ENCODE measurements at regions not wholly inside any gene's neighbourhood (a gene's known extent, or its start where the extent isn't known, plus 50 kb on each side); places are given as distances from the start of the nearest gene placed in this dataset.

- Histone ChIP-seq H3K4me1 (ENCODE audit: insufficient read depth, low read length) (peaks cover 14% of the 10 kb centered on the region), H2AFZ (ENCODE audit: low read depth, low read length) (no peak overlapping the region), H3K27me3 (ENCODE audit: insufficient read depth, low read length) (no peaks in the 10 kb centered on the region), H3K36me3 (ENCODE audit: insufficient read depth, low read length) (no peaks in the 10 kb centered on the region), H3K4me3 (ENCODE audit: low read length) (no peak overlapping the region), H3K9me3 (ENCODE audit: low read length) (peaks cover 4% of the 10 kb centered on the region)
These were observed 211.6 kb downstream of the ERCC6L2 start for GRCh38 chr9:96086936-96087571.

GRCh38 chr9:96085491-96086143 is 210.1 kb downstream of the ERCC6L2 start:
- Histone ChIP-seq H3K9me3 (ENCODE audit: low read length) (peaks cover 4% of the 10 kb centered on the region), H3K4me1 (ENCODE audit: insufficient read depth, low read length) (peaks cover 14% of the 10 kb centered on the region), H3K36me3 (ENCODE audit: insufficient read depth, low read length) (no peaks in the 10 kb centered on the region), H3K4me3 (ENCODE audit: low read length) (no peak overlapping the region), H3K27me3 (ENCODE audit: insufficient read depth, low read length) (no peaks in the 10 kb centered on the region), H2AFZ (ENCODE audit: low read depth, low read length) (no peak overlapping the region)

- H3K9me3 ChIP-seq (ENCODE audit: low read length) = peaks cover 4% of the 10 kb centered on the region
- no peaks in the 10 kb centered on the region for H3K27me3 ChIP-seq (ENCODE audit: insufficient read depth, low read length)
- peaks cover 14% of the 10 kb centered on the region for H3K4me1 ChIP-seq (ENCODE audit: insufficient read depth, low read length)
- H2AFZ ChIP-seq (ENCODE audit: low read depth, low read length) = no peak overlapping the region
- H3K36me3 ChIP-seq (ENCODE audit: insufficient read depth, low read length) = no peaks in the 10 kb centered on the region
- H3K4me3 ChIP-seq (ENCODE audit: low read length) = no peak overlapping the region
These were observed 208.8 kb downstream of the ERCC6L2 start for GRCh38 chr9:96084331-96084734.

- peaks cover 16% of the 10 kb centered on the region for H3K4me1 ChIP-seq (ENCODE audit: insufficient read depth, low read length)
- no peaks in the 10 kb centered on the region for H3K27me3 ChIP-seq (ENCODE audit: insufficient read depth, low read length)
- peaks cover 4% of the 10 kb centered on the region for H3K9me3 ChIP-seq (ENCODE audit: low read length)
- no peaks in the 10 kb centered on the region for H3K36me3 ChIP-seq (ENCODE audit: insufficient read depth, low read length)
- no peak overlapping the region for H2AFZ ChIP-seq (ENCODE audit: low read depth, low read length)
- H3K4me3 ChIP-seq (ENCODE audit: low read length) = no peak overlapping the region
These were observed 207.2 kb downstream of the ERCC6L2 start for GRCh38 chr9:96082516-96083232.

GRCh38 chr9:96080364-96080763 is 204.9 kb downstream of the ERCC6L2 start:
- Histone ChIP-seq H3K27me3 (ENCODE audit: insufficient read depth, low read length) (no peaks in the 10 kb centered on the region), H3K36me3 (ENCODE audit: insufficient read depth, low read length) (no peaks in the 10 kb centered on the region), H3K9me3 (ENCODE audit: low read length) (peaks cover 4% of the 10 kb centered on the region), H3K4me3 (ENCODE audit: low read length) (no peak overlapping the region), H2AFZ (ENCODE audit: low read depth, low read length) (no peak overlapping the region), H3K4me1 (ENCODE audit: insufficient read depth, low read length) (peaks cover 6% of the 10 kb centered on the region)

GRCh38 chr9:96079779-96080178 is 204.3 kb downstream of the ERCC6L2 start:
- H3K27me3 ChIP-seq (ENCODE audit: insufficient read depth, low read length) = no peaks in the 10 kb centered on the region
- no peak overlapping the region for H2AFZ ChIP-seq (ENCODE audit: low read depth, low read length)
- H3K9me3 ChIP-seq (ENCODE audit: low read length) = peaks cover 4% of the 10 kb centered on the region
- peaks cover 6% of the 10 kb centered on the region for H3K4me1 ChIP-seq (ENCODE audit: insufficient read depth, low read length)
- H3K4me3 ChIP-seq (ENCODE audit: low read length) = no peak overlapping the region
- H3K36me3 ChIP-seq (ENCODE audit: insufficient read depth, low read length) = no peaks in the 10 kb centered on the region

GRCh38 chr9:96078897-96079490 is 203.5 kb downstream of the ERCC6L2 start:
- peaks cover 6% of the 10 kb centered on the region for H3K4me1 ChIP-seq (ENCODE audit: insufficient read depth, low read length)
- H3K36me3 ChIP-seq (ENCODE audit: insufficient read depth, low read length) = no peaks in the 10 kb centered on the region
- no peak overlapping the region for H2AFZ ChIP-seq (ENCODE audit: low read depth, low read length)
- no peaks in the 10 kb centered on the region for H3K27me3 ChIP-seq (ENCODE audit: insufficient read depth, low read length)
- no peak overlapping the region for H3K4me3 ChIP-seq (ENCODE audit: low read length)
- peaks cover 4% of the 10 kb centered on the region for H3K9me3 ChIP-seq (ENCODE audit: low read length)

- Histone ChIP-seq H3K4me3 (ENCODE audit: low read length) (no peak overlapping the region), H3K9me3 (ENCODE audit: low read length) (no peaks in the 10 kb centered on the region), H3K27me3 (ENCODE audit: insufficient read depth, low read length) (no peaks in the 10 kb centered on the region)
These were observed 200.3 kb downstream of the ERCC6L2 start for GRCh38 chr9:96075757-96076156.

GRCh38 chr9:96075111-96075510 is 199.6 kb downstream of the ERCC6L2 start:
- Histone ChIP-seq H3K27me3 (ENCODE audit: insufficient read depth, low read length) (no peaks in the 10 kb centered on the region), H2AFZ (ENCODE audit: low read depth, low read length) (no peak overlapping the region), H3K36me3 (ENCODE audit: insufficient read depth, low read length) (no peaks in the 10 kb centered on the region), H3K9me3 (ENCODE audit: low read length) (no peaks in the 10 kb centered on the region), H3K4me3 (ENCODE audit: low read length) (no peak overlapping the region), H3K4me1 (ENCODE audit: insufficient read depth, low read length) (peaks cover 9% of the 10 kb centered on the region)

More at GRCh38 chr9:96075757-96076156, 200.3 kb downstream of the ERCC6L2 start:
- H2AFZ ChIP-seq (ENCODE audit: low read depth, low read length) = no peak overlapping the region
- H3K36me3 ChIP-seq (ENCODE audit: insufficient read depth, low read length) = no peaks in the 10 kb centered on the region
- H3K4me1 ChIP-seq (ENCODE audit: insufficient read depth, low read length) = peaks cover 9% of the 10 kb centered on the region

GRCh38 chr9:96073531-96074480 is 198.3 kb downstream of the ERCC6L2 start:
- Histone ChIP-seq H2AFZ (ENCODE audit: low read depth, low read length) (no peak overlapping the region), H3K4me1 (ENCODE audit: insufficient read depth, low read length) (peaks cover 5% of the 10 kb centered on the region), H3K36me3 (ENCODE audit: insufficient read depth, low read length) (no peaks in the 10 kb centered on the region), H3K27me3 (ENCODE audit: insufficient read depth, low read length) (no peaks in the 10 kb centered on the region), H3K4me3 (ENCODE audit: low read length) (no peak overlapping the region), H3K9me3 (ENCODE audit: low read length) (no peaks in the 10 kb centered on the region)

- no peak overlapping the region for H2AFZ ChIP-seq (ENCODE audit: low read depth, low read length)
- peaks cover 2% of the 10 kb centered on the region for H3K4me1 ChIP-seq (ENCODE audit: insufficient read depth, low read length)
- no peaks in the 10 kb centered on the region for H3K9me3 ChIP-seq (ENCODE audit: low read length)
- no peak overlapping the region for H3K4me3 ChIP-seq (ENCODE audit: low read length)
- no peaks in the 10 kb centered on the region for H3K36me3 ChIP-seq (ENCODE audit: insufficient read depth, low read length)
- H3K27me3 ChIP-seq (ENCODE audit: insufficient read depth, low read length) = no peaks in the 10 kb centered on the region
These were observed 197.4 kb downstream of the ERCC6L2 start for GRCh38 chr9:96072930-96073329.

- Histone ChIP-seq H3K4me1 (ENCODE audit: insufficient read depth, low read length) (peaks cover 2% of the 10 kb centered on the region), H3K36me3 (ENCODE audit: insufficient read depth, low read length) (no peaks in the 10 kb centered on the region), H3K9me3 (ENCODE audit: low read length) (no peaks in the 10 kb centered on the region), H2AFZ (ENCODE audit: low read depth, low read length) (no peak overlapping the region), H3K27me3 (ENCODE audit: insufficient read depth, low read length) (no peaks in the 10 kb centered on the region), H3K4me3 (ENCODE audit: low read length) (no peak overlapping the region)
These were observed 196.3 kb downstream of the ERCC6L2 start for GRCh38 chr9:96071815-96072124.
